GM08714 (cell line): ENCODE measurements at regions not wholly inside any gene's neighbourhood (a gene's known extent, or its start where the extent isn't known, plus 50 kb on each side); places are given as distances from the start of the nearest gene placed in this dataset.

Experiments
- H3K4me3 ChIP-seq: fragments of 200-500 bp; sonication (Bioruptor generic); 2 replicates; pipeline ENCODE4 v1.5.1; 2014; ENCODE audit warnings: mild to moderate bottlenecking, low read length, inconsistent platforms
- ZNF274 ChIP-seq: IDR thresholded peaks from 2 replicates; pipeline ENCODE4 v1.6.1; 2012; ENCODE audit warnings: mild to moderate bottlenecking, low read depth, low read length

DNA sequence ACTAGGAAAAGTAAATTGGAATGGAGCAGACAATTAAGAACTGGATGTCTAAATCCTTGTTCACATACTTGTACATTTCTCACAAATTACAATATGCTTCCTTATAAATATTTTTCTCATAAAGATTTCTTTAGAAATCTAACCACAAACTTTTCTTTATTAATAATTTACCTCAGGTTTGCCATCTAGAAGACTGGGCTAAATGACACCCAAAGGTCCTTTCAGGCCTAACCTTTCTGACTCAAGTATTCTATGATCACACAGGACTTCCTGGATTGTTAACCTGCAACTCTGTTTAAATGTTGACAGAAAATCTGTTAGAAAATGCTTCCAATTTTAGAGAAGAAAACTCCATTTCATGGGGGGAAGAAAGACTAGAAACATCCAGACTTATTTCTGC is 330.5 kb upstream of the MAP3K7 start:
- no peak for TF ChIP-seq ZNF274
- no peak overlapping the region for H3K4me3 ChIP-seq

DNA sequence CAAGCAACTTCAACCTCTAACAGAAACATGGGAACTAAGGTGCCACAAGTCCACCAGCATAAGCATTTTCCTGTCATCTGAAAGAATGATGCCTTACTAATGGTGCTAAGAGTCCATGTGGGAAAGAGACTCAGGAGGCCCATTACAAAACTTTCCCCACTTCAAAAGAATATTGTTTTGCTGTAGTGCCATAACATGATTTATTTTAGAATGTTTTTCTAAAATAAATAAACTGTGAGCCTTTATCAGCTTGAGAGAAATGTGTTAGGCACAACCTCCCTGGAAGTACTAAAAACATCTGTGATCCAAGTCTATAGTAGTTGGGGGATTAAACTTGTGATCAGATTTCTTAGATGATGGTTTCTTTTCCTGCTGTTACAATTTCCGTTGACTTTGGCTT is 330.1 kb upstream of the MAP3K7 start:
- no peak overlapping the region for H3K4me3 ChIP-seq
- no peak for TF ChIP-seq ZNF274

DNA sequence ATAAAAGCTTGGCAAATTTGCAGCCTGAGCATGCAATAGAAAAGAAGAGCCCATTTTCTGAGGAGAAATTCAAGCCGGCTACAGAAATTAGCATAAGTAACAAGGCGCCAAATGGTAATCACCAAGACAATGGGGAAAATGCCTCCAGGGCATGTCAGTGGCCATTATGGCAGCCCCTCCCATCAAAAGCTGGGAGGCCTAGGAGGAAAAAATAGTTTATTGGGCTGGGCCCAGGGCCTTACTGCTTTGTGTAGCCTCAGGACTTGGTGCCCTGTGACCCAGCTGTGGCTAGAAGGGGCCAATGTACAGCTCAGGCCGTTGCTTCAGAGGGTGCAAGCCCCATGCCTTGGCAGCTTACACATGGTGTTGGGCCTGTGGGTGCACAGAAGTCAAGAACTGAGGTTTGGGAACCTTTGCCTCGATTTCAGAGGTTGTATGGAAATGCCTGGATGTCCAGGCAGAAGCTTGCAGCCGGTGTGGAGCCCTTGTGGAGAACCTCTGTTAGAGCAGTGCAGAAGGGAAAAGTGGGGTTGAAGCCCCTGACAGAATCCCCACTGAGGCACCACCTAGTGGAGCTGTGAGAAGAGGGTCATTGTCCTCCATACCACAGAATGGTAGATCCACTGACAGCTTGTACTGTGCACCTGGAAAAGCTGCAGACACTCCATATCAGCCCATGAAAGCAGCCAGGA is 328.5 kb upstream of the MAP3K7 start:
- TF ChIP-seq ZNF274: no peak
- H3K4me3 ChIP-seq: no peak overlapping the region

DNA sequence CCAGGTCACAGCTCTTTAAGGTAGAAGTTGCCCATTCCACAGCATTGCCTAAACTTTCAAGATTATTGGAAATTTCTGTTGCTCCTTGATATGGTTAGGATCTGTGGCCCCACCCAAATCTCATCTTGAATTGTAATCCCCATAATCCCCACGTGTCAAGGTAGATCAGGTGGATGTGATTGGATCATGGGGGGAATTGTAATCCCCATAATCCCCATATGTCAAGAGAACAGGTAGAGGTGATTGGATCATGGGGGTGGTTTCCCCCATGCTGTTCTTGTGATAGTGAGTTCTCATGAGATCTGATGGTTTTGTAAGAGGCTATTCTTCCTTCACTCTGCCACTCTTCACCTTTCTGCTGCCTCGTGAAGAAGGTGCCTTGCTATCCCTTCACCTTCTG is 327.4 kb upstream of the MAP3K7 start:
- no peak overlapping the region for H3K4me3 ChIP-seq
- no peak for TF ChIP-seq ZNF274

DNA sequence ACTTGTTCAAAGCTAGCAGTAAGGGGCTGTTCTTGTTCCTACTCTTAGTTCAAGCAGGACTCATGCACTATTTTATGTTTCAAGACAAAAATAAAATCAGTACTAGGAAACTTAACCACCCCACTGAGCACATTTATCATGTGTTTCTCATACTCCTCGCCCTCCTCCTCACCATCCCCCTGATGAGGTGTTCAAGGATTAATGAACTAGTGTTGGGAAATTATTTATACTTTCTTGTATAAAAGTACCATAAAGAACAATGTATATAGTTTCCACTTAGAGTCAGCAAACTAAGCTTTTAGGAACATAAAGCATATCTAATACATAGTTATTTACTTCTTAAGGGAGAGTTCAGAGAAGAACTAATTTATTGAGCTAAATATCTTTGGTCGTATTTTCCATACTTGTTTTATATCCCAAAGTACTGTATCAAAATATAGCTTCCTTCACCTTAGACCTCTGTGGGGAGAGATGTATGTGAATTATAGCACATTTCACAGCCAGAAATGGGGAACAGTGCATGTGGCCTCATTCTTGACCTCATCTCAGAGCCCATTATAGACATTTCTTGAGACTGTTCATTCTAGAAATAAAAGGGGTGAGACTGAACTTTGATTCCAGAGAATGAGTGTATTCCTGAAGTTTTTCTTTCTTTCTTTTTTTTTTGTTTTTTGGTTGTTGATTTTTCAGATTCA is 326.5 kb upstream of the MAP3K7 start:
- TF ChIP-seq ZNF274: no peak

DNA sequence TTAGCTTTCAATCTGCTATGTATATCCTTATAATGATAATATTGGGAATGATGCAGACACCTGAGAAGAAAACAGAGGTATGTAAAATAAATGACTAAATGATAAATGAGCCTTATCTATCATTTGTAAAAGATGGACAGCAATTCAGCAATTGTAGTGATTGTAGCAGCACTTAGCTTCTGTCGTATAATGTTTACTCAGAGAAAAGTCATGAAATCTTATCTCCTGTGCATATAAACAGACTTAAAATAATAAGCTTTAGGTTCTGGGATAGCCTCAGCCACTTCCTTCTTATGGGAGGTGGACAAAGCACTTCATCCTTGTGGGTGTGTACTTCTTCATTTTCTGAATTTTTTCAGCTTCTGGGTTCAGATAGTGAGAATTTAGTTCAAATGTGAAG is 324.8 kb upstream of the MAP3K7 start:
- TF ChIP-seq ZNF274: no peak
- H3K4me3 ChIP-seq: no peak overlapping the region

More for the DNA sequence above, 326.5 kb upstream of the MAP3K7 start:
- H3K4me3 ChIP-seq: no peak overlapping the region

DNA sequence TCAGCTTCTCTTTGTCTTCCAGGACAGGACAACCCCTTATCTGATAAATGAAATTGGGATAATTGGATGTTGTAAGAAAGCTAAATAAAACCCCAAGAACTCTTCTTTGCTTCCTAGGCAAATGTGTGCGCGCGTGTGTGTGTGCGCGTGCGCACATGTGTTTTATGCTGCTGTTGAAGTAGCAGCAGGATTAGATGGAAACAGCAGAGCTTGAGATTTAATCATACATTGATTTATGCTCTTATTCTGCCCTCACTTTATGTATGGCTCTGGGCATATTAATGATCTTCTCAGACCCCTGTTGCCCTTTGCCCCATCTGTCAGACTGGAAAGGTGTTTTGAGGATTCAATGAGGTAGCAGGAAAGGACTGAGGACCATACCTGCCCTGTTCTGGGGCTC is 324.0 kb upstream of the MAP3K7 start:
- H3K4me3 ChIP-seq: no peak overlapping the region
- no peak for TF ChIP-seq ZNF274

DNA sequence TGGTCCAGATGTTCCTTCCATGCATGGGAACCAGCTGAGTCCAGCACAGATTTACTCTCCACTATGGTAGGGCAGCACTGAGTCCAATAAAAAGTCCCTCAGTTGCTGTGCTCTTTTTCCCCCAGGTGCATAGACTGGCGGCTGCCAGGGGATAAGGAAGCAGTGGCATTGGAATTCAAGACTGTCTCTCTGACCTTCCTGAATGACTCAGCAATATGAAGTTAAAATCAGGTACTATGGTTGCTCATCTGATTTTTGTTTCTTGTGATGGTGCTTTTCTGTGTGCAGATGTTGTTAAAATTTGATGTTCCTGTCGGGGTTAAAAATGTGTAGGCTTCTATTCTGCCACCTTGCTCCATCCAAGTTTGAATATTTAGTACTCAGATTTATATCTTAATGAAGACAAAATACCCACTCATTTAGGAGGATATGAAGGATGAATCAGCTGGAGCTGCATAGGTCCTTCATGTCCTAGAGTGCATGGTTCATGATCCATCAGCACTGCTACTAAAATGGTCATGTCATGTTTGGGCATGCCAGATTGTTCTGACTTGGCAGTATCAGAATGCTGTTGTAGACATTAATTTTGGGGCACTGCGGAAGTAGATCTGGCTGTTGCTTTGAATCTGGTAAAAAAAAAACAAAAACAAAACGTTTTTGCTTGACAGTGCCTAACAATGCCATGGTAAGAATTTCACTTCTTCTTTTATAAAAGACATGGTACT is 321.2 kb upstream of the MAP3K7 start:
- H3K4me3 ChIP-seq: no peak overlapping the region
- TF ChIP-seq ZNF274: no peak

DNA sequence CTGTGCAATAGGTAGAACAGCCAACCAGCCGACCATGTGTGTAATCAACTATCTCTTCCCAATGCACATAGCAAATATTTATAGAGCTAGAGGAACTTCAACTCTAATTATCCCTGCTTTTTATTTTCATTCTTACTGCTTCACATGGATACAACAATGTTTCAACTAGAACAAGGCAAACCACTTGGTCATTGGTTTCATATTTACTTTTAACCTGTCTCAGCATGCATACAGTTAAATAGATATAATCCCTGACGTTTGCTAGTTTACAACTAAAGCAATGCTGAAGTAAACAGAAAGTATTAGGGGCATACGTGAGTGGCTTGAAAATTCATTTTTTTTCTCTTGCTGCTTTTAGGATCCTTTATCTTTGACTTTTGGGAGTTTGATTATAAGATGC is 318.5 kb upstream of the MAP3K7 start:
- H3K4me3 ChIP-seq: no peak overlapping the region
- no peak for TF ChIP-seq ZNF274

DNA sequence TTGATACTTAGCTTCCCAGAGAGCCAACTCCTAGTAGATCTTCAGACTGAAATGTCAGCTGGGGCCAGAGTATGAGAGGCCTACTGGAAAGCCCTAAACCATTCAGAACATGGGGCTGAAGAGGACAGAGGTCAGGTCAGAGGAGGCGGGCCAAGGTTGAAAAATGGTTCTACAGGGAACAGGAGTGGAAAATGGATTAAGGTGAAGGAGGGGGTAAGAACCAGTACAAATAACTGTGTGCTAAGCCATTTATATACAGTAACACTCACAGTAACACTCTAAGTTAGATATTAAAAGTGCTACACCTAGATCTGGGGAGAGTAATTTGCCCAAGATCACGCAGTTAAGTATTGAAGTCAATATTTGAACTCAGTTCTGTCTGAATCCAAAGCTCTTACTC is 313.2 kb upstream of the MAP3K7 start:
- no peak overlapping the region for H3K4me3 ChIP-seq
- no peak for TF ChIP-seq ZNF274

DNA sequence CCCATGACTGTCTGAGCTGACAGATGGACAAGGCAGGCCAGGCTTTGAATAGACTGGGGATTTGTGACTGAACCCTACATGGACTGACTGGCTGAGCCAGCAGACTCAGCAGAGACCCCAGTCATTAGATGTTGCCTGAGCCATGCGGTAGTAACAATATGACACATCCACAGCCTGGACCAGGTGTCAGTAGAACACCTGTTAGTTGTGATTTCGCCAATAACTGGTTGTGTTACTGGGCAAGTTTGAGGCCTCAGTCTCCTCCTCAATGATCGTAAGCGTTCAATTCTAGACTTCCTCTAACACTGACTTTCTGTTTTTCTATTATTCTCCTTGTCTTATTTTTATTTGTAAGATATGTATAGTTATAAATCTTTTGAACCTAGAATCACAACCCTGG is 311.9 kb upstream of the MAP3K7 start:
- no peak for TF ChIP-seq ZNF274
- H3K4me3 ChIP-seq: no peak overlapping the region

DNA sequence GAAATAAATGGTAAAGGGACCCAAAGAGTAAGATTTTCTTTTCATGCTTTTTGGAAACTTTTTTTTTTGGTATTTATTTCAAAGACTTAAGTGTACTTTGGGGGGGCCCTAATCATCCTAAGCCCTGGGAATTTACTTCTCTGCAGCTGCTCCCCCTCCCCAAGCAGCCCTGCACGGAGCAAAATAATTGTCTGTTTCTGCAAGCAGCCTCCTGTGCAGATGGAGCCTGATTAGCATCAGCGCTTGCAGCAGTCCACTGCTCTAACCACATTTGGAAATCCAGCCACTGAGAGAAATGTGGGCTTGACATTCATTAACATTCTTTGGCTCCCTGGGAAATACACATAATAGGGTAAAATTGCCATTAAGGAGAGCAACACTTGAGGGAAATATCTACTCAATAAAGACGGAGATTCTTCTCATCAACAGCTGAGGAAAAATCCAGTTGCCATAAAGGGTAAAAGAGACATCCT is 309.2 kb upstream of the MAP3K7 start:
- H3K4me3 ChIP-seq: no peak overlapping the region
- TF ChIP-seq ZNF274: no peak

DNA sequence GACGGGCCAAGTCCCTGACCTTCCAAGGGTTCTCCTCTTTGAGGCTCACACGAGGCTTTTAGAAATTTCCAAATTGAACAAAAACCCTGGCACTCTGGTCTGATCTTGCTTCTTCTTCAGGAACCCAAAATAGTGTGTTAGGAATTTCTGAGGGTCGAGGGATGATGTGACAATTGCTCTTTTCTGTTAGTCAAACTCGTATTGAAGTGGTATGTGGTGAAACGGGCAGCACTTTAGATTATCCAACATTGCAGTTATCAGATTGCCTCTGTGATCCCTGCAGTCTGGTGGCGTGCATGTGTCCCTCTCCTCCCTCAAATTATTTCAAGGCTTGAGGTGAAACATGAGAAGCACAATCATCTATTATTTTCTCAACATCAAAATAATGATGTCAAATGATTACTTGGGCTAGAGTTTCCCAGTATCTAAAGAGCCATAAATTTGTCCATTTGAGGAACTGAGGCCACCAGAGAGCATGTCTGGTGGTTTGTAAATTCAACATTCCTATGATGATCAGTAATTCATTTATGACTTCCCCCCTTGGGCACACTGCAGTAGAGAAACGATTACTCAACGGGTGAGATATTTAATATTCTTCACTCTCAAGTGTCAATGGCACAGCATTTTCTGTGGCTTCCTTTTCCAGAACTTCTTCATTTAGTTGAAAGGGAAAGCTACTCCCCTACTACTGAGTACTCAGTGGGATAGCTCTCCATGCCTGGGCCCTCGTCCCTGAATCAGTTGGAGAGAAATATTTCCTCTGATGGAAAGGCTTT is 308.6 kb upstream of the MAP3K7 start:
- no peak overlapping the region for H3K4me3 ChIP-seq
- TF ChIP-seq ZNF274: no peak
